HS-5 (cell line): ENCODE measurements at regions not wholly inside any gene's neighbourhood (a gene's known extent, or its start where the extent isn't known, plus 50 kb on each side); places are given as distances from the start of the nearest gene placed in this dataset.
"Not testable (repeated sequence)": the region's sequence is repeated elsewhere in the genome, so short reads cannot be mapped to it uniquely, and the experiment has no call there.

ENCODE experiments used
- DNase-seq: peaks from one replicate; pipeline ENCODE4 v3.0.0-alpha.2; 2012; ENCODE audit warnings: low read depth

DNA sequence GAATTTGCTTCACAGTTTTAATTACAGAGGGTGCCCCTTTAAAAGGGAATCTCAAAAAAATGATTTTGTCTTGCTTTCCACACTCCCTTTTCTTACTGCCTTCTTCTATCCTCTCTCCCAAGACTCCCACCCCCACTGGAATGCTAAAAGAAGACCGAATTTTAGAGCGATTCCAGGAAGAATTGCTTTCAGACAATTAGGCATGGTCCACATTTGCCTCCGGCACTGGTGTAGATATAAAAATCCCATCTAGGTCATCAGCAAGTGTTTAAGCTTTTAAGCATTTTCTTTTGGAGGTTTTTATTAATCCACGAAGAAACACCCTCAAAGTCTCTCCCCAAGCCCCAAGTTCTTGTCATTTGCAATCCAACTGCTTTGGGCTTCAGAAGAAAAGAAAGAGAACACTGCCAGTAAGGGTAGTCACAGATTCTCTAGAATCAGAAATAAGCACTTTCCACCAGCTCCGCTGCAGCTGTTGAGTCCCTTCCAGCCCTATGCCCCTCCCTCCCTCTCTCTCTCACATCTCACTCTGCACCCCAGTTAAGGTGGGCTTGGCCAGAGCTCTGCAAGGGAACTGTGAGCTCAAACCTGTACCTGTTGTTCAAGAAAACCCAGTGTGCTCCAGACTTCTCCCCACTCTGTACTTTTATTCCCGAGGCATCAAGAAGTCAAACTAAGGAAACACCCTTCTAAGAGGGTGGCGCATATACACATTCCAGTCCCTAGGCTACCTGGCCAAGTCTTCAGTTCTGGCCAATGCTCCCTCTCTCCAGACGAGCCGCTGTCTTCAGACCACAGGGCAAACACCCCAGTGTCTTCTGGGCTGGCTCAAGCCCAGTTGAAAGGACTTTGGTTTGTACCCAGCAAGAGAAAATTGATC, 170.2 kb downstream of the RGS9 start:
- DNase-seq = no peak

DNA sequence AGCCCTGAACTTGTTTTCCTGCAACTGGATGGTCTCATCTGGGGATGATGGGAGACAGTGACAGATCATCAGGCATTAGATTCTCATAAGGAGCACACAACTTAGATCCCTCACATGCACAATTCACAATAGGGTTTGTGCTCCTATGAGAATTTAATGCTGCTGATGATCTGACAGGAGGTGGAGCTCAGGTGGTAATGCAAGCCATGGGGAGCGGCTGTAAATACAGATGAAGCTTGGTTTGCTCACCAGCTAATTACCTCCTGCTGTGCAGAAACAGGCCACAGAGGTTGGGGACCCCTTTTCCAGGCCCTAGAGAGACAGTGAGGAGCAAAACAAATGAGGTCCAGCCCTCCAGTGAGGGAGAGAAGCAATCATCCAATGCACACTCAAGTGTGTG, 168.6 kb downstream of the RGS9 start:
- DNase-seq = no peak

DNA sequence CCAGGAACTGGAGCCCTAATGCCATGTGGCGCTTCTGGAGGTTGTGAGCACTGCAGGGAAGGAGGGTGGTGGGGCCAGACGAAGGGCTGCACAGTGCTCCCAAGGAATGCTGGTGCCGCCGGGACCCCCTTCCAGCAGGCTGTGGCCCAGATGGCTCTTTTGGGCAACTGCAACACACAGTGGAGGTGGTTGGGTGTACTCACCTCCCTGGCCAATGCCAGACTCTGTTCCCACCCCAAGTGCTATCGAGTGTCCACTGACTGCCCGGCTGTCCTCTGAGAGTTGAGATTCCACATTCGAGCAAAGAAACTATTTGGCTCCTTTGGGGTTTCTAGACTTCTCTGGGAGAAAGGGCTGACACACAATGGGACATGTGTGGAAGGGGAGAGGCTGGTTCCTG, 167.9 kb downstream of the RGS9 start:
- no peak for DNase-seq

DNA sequence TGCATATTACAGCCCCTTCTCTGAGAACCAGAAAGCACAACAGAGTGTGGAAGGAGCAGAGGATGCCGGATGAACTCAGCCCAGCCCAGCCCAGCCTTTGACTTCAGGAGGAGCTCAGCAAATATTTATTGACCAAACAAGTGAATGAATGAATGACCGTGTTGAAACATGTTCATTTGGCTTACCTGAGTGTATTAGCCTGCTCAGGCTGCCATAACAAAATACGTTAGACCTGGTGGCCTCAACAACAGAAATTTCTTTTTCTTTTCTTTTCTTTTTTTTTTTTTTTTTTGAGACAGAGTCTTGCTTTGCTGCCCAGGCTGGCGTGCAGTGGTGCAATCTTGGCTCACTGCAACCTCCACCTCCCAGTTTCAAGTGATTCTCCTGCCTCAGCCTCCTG, 164.7 kb downstream of the RGS9 start:
- DNase-seq = not testable (repeated sequence)

DNA sequence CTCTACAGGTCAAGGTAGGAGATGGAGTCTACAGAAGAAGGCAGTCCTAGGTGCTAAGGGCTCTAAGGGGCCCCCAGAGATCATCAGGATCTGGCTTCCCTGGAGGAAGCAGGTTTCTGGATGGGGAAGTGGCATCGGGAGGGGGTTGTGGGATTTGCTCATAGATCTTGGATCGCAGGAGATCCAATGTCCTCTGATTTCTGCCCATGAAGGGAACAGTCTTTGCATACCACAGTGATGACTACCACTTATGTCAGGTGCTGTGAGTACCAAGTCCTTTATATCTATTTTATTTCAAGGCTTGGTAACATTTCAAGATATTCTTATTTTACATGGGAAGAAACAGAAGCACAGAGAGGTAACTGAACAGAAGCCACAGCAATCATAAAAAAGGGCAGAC, 164.0 kb downstream of the RGS9 start:
- DNase-seq = no peak

DNA sequence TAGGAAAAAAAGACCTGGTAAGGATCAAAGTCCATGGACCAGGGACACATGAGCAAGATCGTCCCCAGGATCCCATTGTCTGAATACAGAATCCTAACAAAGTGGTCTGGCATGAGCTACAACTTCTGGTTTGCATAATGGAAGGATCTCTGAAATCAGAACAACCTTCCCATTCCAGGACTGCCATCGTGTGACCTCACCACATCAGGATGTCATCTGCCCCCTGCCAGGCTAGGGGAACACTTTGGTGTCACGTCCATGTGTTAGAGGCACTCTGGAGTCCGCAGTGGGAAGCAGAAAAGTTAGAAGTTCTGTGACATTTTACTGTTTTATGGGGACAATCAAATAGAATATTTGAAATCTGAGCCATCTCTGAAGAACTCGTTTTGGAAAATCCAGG, 160.7 kb downstream of the RGS9 start:
- no peak for DNase-seq

DNA sequence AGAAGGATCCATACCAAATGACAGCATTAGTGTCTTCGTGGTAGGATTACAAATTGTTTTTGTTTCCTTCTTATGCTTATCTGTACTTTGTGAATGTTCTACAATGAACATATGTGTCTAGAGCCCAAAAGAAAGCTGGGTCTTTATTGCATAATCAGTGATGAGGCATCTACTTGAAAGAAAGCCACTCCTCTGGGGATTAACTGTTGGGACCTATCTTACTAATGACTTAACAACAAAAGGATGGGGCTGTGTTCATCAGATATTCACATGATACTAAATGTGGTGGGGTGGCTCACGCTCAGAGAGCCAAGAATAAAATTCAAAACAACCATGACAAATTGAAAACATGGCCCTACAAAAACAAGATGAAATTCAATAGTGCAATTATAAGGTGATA, 160.2 kb downstream of the RGS9 start:
- peak; percentile 16 for DNase-seq

DNA sequence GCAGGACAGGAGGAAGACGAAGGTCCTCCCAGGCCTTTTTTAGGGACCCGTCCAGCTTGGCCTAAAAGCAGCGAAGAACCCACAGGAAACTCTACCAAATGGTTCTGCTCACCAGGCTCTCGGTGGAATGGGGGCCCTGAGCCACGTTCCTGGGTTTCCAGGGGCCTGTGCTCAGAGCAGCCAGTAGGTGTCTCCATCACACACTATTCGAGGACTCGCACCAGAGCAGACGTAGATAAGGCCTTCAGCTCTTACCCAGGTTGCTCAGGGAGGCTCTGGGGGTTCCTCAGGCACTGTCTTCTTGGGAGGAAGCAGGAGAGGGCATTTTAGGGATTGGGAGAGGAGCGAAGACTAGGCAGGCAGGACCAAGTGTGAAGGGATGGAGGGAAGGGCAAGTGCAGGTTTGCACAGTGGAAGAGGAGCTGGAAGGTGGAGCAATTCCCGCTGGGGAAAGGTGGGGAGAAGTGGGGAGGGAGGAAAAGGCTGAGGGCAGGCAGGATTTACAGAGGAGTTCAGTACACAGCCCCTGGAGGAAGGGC, 157.1 kb downstream of the RGS9 start:
- peak; percentile 19 for DNase-seq

DNA sequence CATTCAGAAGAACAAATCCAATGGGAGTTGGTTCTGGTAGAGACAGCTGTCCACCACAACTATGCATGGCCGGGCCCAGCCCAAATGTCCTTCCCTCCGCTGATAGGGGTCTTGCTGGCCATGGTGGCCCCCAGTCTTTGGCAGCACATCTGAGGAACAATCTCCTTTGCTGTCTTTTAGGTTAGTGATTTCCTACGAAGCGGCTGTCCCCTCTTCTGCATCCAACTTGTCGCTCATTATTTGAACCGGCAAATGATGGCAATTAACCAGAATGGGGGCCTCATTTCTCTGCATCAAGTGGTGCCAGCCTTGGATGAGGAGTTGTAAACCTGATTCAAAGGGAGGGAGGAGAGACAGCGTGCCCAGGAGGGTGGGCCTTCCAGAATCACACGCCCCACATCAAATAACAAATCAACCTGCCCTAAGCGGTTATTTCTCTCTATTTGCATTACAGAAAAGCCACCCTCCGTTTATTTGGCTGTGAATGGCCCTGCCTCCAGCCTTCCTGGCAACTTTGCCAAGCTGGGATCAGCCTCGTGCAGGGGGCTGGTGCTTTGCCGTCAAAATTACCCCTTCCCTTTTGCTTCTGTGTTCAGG, 156.5 kb downstream of the RGS9 start:
- no peak for DNase-seq

DNA sequence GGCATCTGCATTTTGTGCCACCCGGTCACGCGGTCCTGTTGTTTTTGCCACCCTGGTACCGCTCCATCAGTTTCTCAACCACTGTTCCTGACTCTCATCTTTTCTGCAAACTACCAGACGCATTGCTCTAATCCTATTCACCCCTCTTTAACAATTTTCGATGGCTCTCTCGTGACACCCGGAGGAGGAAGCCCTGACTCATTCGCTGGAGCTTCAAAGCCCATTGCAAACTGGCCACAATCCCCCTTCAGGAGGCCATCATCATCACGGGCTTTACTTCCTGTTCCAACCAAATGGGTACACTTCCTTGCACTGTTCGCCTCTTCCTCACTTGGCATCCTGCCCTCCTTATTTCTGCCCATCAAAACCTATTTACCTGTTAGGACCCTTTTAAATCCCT, 155.3 kb downstream of the RGS9 start:
- DNase-seq = no peak

DNA sequence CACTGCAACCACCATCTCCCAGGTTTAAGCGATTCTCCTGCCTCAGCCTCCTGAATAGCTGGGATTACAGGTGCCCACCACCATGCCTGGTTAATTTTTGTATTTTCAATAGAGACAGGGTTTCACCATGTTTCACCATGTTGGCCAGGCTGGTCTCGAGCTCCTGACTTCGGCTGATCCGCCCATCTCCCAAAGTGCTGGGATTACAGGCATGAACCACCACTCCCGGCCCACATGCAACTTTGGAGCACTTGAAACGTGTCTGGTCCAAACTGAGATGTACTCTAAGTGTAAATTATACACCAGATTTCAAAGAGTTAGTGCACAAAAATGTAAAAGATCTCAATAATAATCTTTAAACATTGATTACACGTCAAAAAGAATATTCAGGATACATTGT, 154.1 kb downstream of the RGS9 start:
- DNase-seq = not testable (repeated sequence)

DNA sequence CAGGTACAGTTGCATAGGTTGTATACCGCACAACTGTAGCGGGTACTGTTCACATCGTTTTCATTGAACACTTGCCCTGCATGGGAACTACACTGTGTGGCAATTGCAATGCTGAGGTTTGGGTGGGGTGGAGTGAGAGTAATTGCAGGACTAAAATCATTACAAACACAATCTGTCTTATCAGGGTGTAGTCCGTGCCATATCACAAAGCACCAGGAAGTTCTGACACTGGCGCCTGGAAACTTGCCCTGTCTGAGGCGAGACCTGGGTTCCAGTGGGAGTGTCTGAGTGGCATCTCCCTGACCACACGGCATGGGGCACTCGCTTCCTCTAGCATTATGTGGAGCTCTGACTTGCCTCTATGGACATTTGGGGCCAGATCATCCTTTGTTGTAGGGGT, 153.4 kb downstream of the RGS9 start:
- DNase-seq = no peak

DNA sequence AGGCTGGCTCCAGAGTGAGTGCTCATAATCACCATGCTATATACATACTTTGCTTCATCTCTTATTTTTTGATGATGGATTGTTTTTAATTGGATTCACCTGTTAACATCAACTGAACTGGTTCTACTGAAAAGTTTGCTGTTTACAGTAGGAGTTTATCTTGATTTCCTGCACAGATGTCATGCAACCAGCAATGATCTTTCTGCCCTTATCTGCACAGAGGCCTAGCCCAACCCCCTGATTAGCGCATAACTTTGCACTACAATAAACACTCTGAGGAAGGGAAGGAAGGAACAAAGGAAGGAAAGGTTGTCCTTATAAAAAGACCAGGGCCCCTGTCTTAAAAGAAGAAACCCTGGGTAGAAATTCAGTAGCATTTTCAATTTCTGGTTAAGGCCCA, 152.9 kb downstream of the RGS9 start:
- DNase-seq = no peak

DNA sequence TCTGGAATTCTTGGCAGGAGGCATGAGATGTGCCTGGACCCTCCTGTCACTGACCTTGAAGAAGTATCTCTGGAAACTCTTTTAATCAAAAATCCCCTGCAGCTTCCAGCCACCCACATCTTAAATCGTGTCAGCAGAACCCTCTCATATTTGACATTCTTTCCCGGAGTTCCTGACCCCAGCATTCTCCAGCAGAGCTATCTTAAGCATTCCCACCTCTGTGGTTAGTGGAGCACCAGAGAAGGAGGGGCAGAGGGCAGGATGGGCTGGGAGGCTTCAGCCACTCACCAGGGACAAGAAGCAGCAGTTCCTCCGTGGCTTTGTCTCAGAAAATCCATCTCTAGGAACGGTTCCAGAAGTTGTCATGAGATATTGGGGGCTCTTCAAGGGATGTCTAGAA, 149.9 kb downstream of the RGS9 start:
- no peak for DNase-seq

DNA sequence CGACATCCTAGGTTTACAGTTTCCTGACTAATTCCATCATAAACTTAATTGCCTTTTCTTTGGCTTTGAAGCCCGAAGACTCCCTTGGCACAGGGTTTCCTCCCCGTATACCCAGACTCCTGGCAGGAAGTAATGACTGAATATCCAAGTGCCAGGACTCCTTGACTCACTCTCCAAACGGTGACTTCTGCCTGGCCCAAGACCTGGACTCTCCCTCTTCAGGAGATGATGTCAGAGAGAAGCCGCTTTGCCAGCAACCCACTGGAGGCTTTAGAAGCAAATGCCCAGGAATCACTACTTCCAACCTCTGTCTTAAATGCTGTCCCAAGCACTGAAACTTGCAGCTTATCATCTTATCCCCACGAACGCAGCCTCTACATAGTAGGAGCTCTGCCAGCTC, 146.5 kb downstream of the RGS9 start:
- DNase-seq = no peak

DNA sequence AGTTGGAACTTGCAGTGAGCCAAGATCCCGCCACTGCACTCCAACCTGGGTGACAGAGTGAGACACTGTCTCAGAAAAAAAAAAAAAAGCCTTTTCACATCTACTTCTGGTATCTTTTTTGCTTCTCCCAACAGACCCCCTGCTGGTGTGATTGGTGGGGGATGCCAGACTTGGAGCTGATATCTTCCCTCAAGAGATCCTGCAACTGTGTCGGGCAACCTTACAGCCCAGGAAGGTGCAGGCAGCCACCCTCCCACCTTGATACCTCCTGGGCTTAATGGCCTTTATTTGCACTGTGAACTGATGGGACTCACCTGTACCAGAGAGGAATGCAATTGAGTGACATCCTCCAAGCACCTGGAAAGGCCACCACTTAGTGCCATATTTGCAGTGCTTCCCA, 142.3 kb downstream of the RGS9 start:
- no peak for DNase-seq

DNA sequence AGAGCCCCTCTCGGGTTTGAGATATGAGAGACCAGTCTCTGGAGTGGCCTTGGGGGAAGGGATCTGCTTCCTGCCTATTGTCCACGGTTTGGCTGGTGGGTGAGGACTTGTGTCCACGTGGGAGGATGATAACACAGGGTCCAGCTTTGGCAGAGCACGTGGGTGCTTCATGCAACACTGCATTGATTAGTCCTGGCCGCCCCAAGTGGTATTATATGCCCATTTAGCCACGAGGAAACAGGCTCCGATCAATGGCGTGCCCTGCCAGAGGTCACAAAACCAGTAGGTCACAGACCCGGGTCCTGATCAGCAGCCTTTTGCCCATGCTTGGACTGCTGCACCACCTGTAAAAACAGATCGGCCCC, 141.6 kb downstream of the RGS9 start:
- no peak for DNase-seq

DNA sequence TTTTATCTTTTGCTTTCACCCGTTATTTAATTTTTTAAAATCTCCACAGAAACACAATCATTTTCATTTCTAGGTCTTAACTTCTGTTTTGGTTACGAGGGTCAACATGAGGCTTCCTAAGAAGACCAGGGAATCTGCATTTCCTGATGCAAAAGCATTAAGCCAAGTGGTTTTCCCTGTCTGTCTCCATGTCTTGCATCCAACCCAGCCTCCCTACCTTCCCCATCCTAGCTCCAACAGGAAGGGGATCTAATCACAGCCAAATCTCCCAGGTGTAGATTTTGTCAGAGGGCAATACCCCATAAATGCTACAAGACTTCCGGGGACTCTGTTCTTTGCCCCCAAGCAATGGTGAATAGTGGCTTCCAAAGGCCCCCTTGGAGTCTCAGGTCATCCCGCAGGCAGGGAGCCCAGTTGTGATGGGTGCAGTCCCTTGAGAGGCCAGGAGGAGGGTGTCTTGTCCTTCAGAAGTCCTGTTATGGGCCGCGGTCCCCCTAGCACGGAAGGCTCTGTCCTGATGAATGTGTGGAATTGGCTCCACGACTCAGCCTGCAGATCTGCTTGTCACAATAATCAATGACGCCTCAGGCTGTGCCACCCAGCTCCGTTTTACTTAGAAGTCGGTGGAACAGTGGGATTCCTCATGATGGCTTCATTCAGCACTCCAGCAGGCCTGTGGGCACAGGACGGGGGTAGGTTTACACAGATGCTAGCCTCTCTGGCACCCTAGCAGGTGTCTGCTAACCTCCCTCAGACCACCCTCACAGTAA, 141.1 kb downstream of the RGS9 start:
- no peak for DNase-seq

DNA sequence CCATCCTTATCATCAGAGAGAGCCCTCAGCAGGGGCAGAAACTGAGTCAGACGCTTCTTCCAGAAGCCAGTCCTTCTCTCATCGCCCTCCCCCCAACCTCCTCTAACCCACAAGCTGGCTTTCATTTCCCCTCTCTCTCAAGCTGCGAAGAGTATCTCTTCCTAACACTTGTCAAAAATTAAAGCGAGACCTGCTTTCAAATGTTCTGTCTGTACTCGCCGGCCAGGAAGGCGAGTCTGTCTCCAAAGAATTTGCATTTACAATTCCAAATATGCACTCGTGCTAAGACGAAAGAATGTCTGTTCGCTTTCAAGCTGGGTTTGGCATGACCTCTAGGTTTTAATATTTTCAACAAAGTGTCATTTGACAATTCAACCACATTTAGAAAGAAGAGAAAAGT, 140.4 kb downstream of the RGS9 start:
- DNase-seq = no peak
